ENCODE measurements at regions not wholly inside any gene's neighbourhood (a gene's known extent, or its start where the extent isn't known, plus 50 kb on each side); places are given as distances from the start of the nearest gene placed in this dataset.

- H3K4me3 ChIP-seq: no peak overlapping the region
- peaks cover 6% of the 10 kb centered on the region for H3K4me1 ChIP-seq
- H3K27me3 ChIP-seq: no peaks in the 10 kb centered on the region
- TF ChIP-seq POLR2A (IDR thresholded peaks at IDR 0.05): no peak
- TF ChIP-seq, protein P1, sequence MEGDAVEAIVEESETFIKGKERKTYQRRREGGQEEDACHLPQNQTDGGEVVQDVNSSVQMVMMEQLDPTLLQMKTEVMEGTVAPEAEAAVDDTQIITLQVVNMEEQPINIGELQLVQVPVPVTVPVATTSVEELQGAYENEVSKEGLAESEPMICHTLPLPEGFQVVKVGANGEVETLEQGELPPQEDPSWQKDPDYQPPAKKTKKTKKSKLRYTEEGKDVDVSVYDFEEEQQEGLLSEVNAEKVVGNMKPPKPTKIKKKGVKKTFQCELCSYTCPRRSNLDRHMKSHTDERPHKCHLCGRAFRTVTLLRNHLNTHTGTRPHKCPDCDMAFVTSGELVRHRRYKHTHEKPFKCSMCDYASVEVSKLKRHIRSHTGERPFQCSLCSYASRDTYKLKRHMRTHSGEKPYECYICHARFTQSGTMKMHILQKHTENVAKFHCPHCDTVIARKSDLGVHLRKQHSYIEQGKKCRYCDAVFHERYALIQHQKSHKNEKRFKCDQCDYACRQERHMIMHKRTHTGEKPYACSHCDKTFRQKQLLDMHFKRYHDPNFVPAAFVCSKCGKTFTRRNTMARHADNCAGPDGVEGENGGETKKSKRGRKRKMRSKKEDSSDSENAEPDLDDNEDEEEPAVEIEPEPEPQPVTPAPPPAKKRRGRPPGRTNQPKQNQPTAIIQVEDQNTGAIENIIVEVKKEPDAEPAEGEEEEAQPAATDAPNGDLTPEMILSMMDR (IDR thresholded peaks at IDR 0.05): no peak
- no peaks in the 10 kb centered on the region for H3K9me3 ChIP-seq
- H3K36me3 ChIP-seq (replicated peaks in 1 of 2; ENCODE audit: insufficient read depth in 1 of 2, low read depth in 2 of 2): no peaks in the 10 kb centered on the region
- intact Hi-C loops (cut with DNase I): no loop called here
- 93 to 95% methylated on average over 3 of the region's 3 CpGs for WGBS, 2 donors
- H3K27ac ChIP-seq: no peak overlapping the region
- no peak for ATAC-seq
- no peak for DNase-seq
Measured at GRCh38 chr9:83183621-83184020, 120.7 kb upstream of the RASEF start.

- no peak for ATAC-seq
- Histone ChIP-seq H3K36me3 (replicated peaks in 1 of 2; ENCODE audit: insufficient read depth in 1 of 2, low read depth in 2 of 2) (no peaks in the 10 kb centered on the region), H3K4me3 (no peak overlapping the region), H3K4me1 (peaks cover 6% of the 10 kb centered on the region), H3K9me3 (no peaks in the 10 kb centered on the region), H3K27ac (no peak overlapping the region), H3K27me3 (no peaks in the 10 kb centered on the region)
- TF ChIP-seq, protein P1 (IDR thresholded peaks at IDR 0.05): no peak
- no peak for TF ChIP-seq POLR2A (IDR thresholded peaks at IDR 0.05)
- 22 to 42% methylated on average over 3 of the region's 3 CpGs for whole genome bisulfite sequencing, 2 donors
- DNase-seq: no peak
- intact Hi-C loops (cut with DNase I): no loop called here
Measured at GRCh38 chr9:83182071-83182470, 119.1 kb upstream of the RASEF start.

DNA sequence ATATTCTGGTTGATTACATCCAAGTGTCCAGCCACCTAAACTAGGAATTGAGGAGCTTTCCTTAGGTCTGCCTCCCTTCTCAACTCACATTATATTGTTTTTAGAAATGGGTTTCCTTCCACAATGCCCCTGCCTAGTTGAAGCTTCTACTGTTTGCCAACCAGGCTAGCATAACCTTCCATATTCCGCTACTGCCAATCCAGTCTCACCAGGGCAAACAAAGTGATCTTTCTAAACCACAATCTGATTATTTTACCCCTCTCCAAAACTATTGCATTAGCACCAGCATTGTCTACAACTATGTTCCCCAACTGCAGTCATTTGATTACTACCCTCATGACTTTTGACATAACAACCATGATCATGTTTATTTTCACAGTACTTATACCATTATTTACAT lies 115.8 kb upstream of the RASEF start:
- no peak for ATAC-seq
- TF ChIP-seq POLR2A (IDR thresholded peaks at IDR 0.05): no peak
- Histone ChIP-seq H3K4me3 (no peak overlapping the region), H3K4me1 (peaks cover 6% of the 10 kb centered on the region), H3K27ac (no peak overlapping the region), H3K27me3 (no peaks in the 10 kb centered on the region), H3K9me3 (peaks cover 0 to 3% (median 0%) of the 10 kb centered on the region in 3 donors), H3K36me3 (replicated peaks in 1 of 2; ENCODE audit: insufficient read depth in 1 of 2, low read depth in 2 of 2) (no peaks in the 10 kb centered on the region)
- intact Hi-C loops (cut with DNase I): no loop called here
- DNase-seq: no peak
- WGBS, 2 donors: 93 to 95% methylated on average over 1 of the region's 1 CpG

- Histone ChIP-seq H3K4me1 (peaks cover 6% of the 10 kb centered on the region), H3K27me3 (no peaks in the 10 kb centered on the region), H3K36me3 (replicated peaks in 1 of 2; ENCODE audit: insufficient read depth in 1 of 2, low read depth in 2 of 2) (no peaks in the 10 kb centered on the region), H3K4me3 (no peak overlapping the region), H3K9me3 (peaks cover 0 to 3% (median 0%) of the 10 kb centered on the region in 3 donors), H3K27ac (no peak overlapping the region)
- 87 to 94% methylated on average over 3 of the region's 3 CpGs for WGBS, 2 donors
- DNase-seq (no peak), ATAC-seq (no peak)
- TF ChIP-seq, protein P1 (IDR thresholded peaks at IDR 0.05): no peak
- TF ChIP-seq POLR2A (IDR thresholded peaks at IDR 0.05): no peak
- intact Hi-C loops (cut with DNase I): no loop called here
Measured at GRCh38 chr9:83177747-83178146, 114.8 kb upstream of the RASEF start.

DNA sequence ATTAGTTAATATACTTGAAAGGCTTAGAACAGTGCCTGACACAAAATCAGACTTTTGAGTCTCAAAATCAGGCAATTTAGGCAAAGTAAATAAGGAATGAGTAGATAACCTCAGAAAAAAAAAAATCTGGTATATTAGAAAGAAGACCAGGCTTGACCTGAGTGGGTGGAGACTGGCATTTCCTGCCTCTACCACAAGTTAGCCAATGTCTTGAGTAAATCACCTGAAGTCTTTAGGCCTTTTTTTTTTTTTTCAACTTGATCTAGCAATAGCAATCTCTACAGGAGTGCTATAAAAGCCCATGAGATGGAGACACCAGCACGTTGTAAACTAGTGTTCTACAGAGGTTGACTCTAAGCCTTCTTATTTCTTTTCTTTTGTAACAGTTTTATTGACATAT lies 104.2 kb upstream of the RASEF start:
- DNase-seq (peak in 3 of 4 donors; percentile 28 to 49 (median 39)), ATAC-seq (peak; percentile 54)
- Histone ChIP-seq H3K4me3 (no peak overlapping the region), H3K27me3 (no peaks in the 10 kb centered on the region), H3K27ac (peak overlapping the region; percentile 66 to 87 (median 83)), H3K36me3 (replicated peaks in 1 of 2; ENCODE audit: insufficient read depth in 1 of 2, low read depth in 2 of 2) (no peaks in the 10 kb centered on the region), H3K4me1 (peaks cover 32% of the 10 kb centered on the region), H3K9me3 (no peaks in the 10 kb centered on the region)
- 37 to 63% methylated on average over 1 of the region's 1 CpG for WGBS, 2 donors
- no peak for TF ChIP-seq POLR2A (IDR thresholded peaks at IDR 0.05)
- TF ChIP-seq, protein P1 (IDR thresholded peaks at IDR 0.05): peak in 2 of 7 experiments; percentile 27 to 29
- intact Hi-C loops (cut with DNase I): no loop called here
